ENCODE measurements at regions not wholly inside any gene's neighbourhood (a gene's known extent, or its start where the extent isn't known, plus 50 kb on each side); places are given as distances from the start of the nearest gene placed in this dataset.
A peak's percentile ranks its signal among the peaks of the same experiment; 100 is the strongest.
"Not testable (repeated sequence)": the region's sequence is repeated elsewhere in the genome, so short reads cannot be mapped to it uniquely, and the experiment has no call there.

- intact Hi-C loops (cut with micrococcal nuclease) = no loop called here
- H3K4me3 ChIP-seq = no peak overlapping the region
- no peaks in the 10 kb centered on the region for H3K4me1 ChIP-seq
- H3K27me3 ChIP-seq (ENCODE audit: low read depth) = no peaks in the 10 kb centered on the region
- no peaks in the 10 kb centered on the region for H3K9me3 ChIP-seq (replicated peaks)
- no peak for DNase-seq
- no peak for TF ChIP-seq CTCF (IDR thresholded peaks at IDR 0.05; ENCODE audit: borderline replicate concordance)
- H3K36me3 ChIP-seq = peaks cover 46% of the 10 kb centered on the region
- no peak overlapping the region for H3K27ac ChIP-seq (replicated peaks)
Measured at GRCh38 chr22:22318723-22319465, 74.3 kb downstream of the VPREB1 start.

- peak; percentile 36 for DNase-seq
- H3K36me3 ChIP-seq = peaks cover 26% of the 10 kb centered on the region
- H3K9me3 ChIP-seq (replicated peaks); intact Hi-C loops (cut with micrococcal nuclease); H3K27me3 ChIP-seq (ENCODE audit: low read depth); H3K27ac ChIP-seq (replicated peaks); H3K4me1 ChIP-seq; H3K4me3 ChIP-seq: not testable (repeated sequence)
- peak; percentile 83 for TF ChIP-seq CTCF (IDR thresholded peaks at IDR 0.05; ENCODE audit: borderline replicate concordance)
Measured at GRCh38 chr22:22321743-22322611, 77.4 kb downstream of the VPREB1 start.

- H3K36me3 ChIP-seq = peaks cover 20% of the 10 kb centered on the region
- H3K4me3 ChIP-seq = no peak overlapping the region
- H3K4me1 ChIP-seq = no peaks in the 10 kb centered on the region
- H3K27ac ChIP-seq (replicated peaks) = no peak overlapping the region
- H3K9me3 ChIP-seq (replicated peaks) = no peaks in the 10 kb centered on the region
- H3K27me3 ChIP-seq (ENCODE audit: low read depth) = no peaks in the 10 kb centered on the region
- TF ChIP-seq CTCF (IDR thresholded peaks at IDR 0.05; ENCODE audit: borderline replicate concordance) = no peak
- DNase-seq = no peak
- intact Hi-C loops (cut with micrococcal nuclease) = no loop called here
Measured at GRCh38 chr22:22322792-22323191, 78.2 kb downstream of the VPREB1 start.

- Histone ChIP-seq H3K27ac (replicated peaks) (no peak overlapping the region), H3K4me1 (no peaks in the 10 kb centered on the region), H3K36me3 (no peaks in the 10 kb centered on the region), H3K27me3 (ENCODE audit: low read depth) (peaks cover 33% of the 10 kb centered on the region), H3K4me3 (no peak overlapping the region), H3K9me3 (replicated peaks) (no peaks in the 10 kb centered on the region)
- TF ChIP-seq CTCF (IDR thresholded peaks at IDR 0.05; ENCODE audit: borderline replicate concordance) = no peak
- DNase-seq = no peak
- intact Hi-C loops (cut with micrococcal nuclease) = no loop called here
Measured at GRCh38 chr22:22327723-22328122, 83.1 kb downstream of the VPREB1 start.

- no peaks in the 10 kb centered on the region for H3K36me3 ChIP-seq
- H3K27me3 ChIP-seq (ENCODE audit: low read depth) = peaks cover 54% of the 10 kb centered on the region
- H3K4me3 ChIP-seq = no peak overlapping the region
- TF ChIP-seq CTCF (IDR thresholded peaks at IDR 0.05; ENCODE audit: borderline replicate concordance) = no peak
- intact Hi-C loops (cut with micrococcal nuclease) = no loop called here
- H3K27ac ChIP-seq (replicated peaks) = no peak overlapping the region
- DNase-seq = no peak
- no peaks in the 10 kb centered on the region for H3K9me3 ChIP-seq (replicated peaks)
- no peaks in the 10 kb centered on the region for H3K4me1 ChIP-seq
Measured at GRCh38 chr22:22329792-22330191, 85.2 kb downstream of the VPREB1 start.

GRCh38 chr22:22335640-22336039 is 91.1 kb downstream of the VPREB1 start:
- H3K4me3 ChIP-seq; H3K9me3 ChIP-seq (replicated peaks); H3K36me3 ChIP-seq; intact Hi-C loops (cut with micrococcal nuclease); H3K27ac ChIP-seq (replicated peaks); DNase-seq; H3K4me1 ChIP-seq: not testable (repeated sequence)
- peaks cover 99% of the 10 kb centered on the region for H3K27me3 ChIP-seq (ENCODE audit: low read depth)

- H3K4me1 ChIP-seq; H3K4me3 ChIP-seq; H3K36me3 ChIP-seq; intact Hi-C loops (cut with micrococcal nuclease); DNase-seq; H3K27ac ChIP-seq (replicated peaks); H3K9me3 ChIP-seq (replicated peaks): not testable (repeated sequence)
- H3K27me3 ChIP-seq (ENCODE audit: low read depth) = peaks cover 99% of the 10 kb centered on the region
Measured at GRCh38 chr22:22336333-22336732, 91.7 kb downstream of the VPREB1 start.

- H3K9me3 ChIP-seq (replicated peaks); intact Hi-C loops (cut with micrococcal nuclease); H3K4me1 ChIP-seq; H3K36me3 ChIP-seq; DNase-seq; H3K27ac ChIP-seq (replicated peaks); H3K4me3 ChIP-seq: not testable (repeated sequence)
- H3K27me3 ChIP-seq (ENCODE audit: low read depth) = peaks cover 95% of the 10 kb centered on the region
Measured at GRCh38 chr22:22338778-22339177, 94.2 kb downstream of the VPREB1 start.

All from left ventricle myocardium inferior (tissue), 1 donor.